GM12878 (cell line): ENCODE measurements at regions not wholly inside any gene's neighbourhood (a gene's known extent, or its start where the extent isn't known, plus 50 kb on each side); places are given as distances from the start of the nearest gene placed in this dataset.

Source experiments
- ATAC-seq: fragments of 200-7000 bp; cut with Tn5 transposase; 3 replicates; pipeline ENCODE4 v1.9.1; 2020; ENCODE audit warnings: mild to moderate bottlenecking, moderate library complexity
- BruUV-seq: library from RNA; stranded (reverse); fragments of 400-500 nt; replicated peaks from 2 replicates; lab custom pipeline; 2021; lab: Mats Ljungman, UMichigan
- CTCF ChIA-PET: fragments of 300-600 bp; sonication (Branson Sonifier 250); formaldehyde crosslinking; extraction: SDS; loops from one replicate; lab custom pipeline; 2021; ENCODE audit warnings: inconsistent platforms; lab: Yijun Ruan, JAX
- POLR2A ChIA-PET: fragments of 350-600 bp; formaldehyde crosslinking; extraction: SDS; loops from one replicate; lab custom pipeline; 2021; ENCODE audit warnings: inconsistent platforms; lab: Charles Lee
- RAD21 ChIA-PET: fragments of 300-600 bp; sonication (Branson Sonifier 250); formaldehyde crosslinking; loops from one replicate; lab custom pipeline; 2023; ENCODE audit warnings: antibody characterized with exemption; ENCODE audit not compliant: unreplicated experiment; lab: Charles Lee
- SMC1A ChIA-PET: fragments of 300-600 bp; sonication (Branson Sonifier 250); formaldehyde crosslinking; loops from one replicate; lab custom pipeline; 2023; ENCODE audit not compliant: unreplicated experiment, uncharacterized antibody; lab: Charles Lee
- DNase-seq: peaks from one replicate; pipeline ENCODE4 v3.0.0-alpha.2; 2011; ENCODE audit warnings: low read depth, low spot score
- FAIRE-seq: peaks from 3 replicates; lab custom pipeline; 2011; peaks lifted over from hg19 to GRCh38; lab: Jason Lieb, UNC
- H2AFZ ChIP-seq: 2 replicates; pipeline ENCODE4 v1.6.0; 2011; ENCODE audit warnings: low read depth, low read length, control low read depth; ENCODE audit not compliant: control insufficient read depth
- H3K27ac ChIP-seq: 2 replicates; pipeline ENCODE4 v1.5.1; 2011; ENCODE audit warnings: control low read depth; ENCODE audit not compliant: control insufficient read depth, insufficient read depth
- H3K27me3 ChIP-seq, 2 experiments: replicated peaks in 1 of 2; 2 replicates each; pipeline versions ENCODE4 v1.6.0 to v1.6.1; 2011; ENCODE audit warnings: low read length in 1 of 2; ENCODE audit not compliant: control insufficient read depth in 2 of 2, insufficient read depth in 2 of 2
- H3K36me3 ChIP-seq, 2 experiments: 2 replicates each; pipeline ENCODE4 v1.5.1; 2011; ENCODE audit warnings: low read length in 1 of 2; ENCODE audit not compliant: control insufficient read depth in 2 of 2, insufficient read depth in 2 of 2
- H3K4me1 ChIP-seq: 2 replicates; pipeline ENCODE4 v1.6.1; 2011; ENCODE audit warnings: mild to moderate bottlenecking, low read length, moderate library complexity, mixed read lengths; ENCODE audit not compliant: control insufficient read depth, insufficient read depth
- H3K4me2 ChIP-seq: 2 replicates; pipeline ENCODE4 v1.6.0; 2011; ENCODE audit warnings: control low read depth; ENCODE audit not compliant: control insufficient read depth, insufficient read depth
- H3K4me3 ChIP-seq: fragments of 200-600 bp; sonication (generic); 2 replicates; pipeline ENCODE4 v1.5.1; 2016
- H3K79me2 ChIP-seq: 2 replicates; pipeline ENCODE4 v1.6.0; 2011; ENCODE audit warnings: low read length; ENCODE audit not compliant: control insufficient read depth, insufficient read depth
- H3K9ac ChIP-seq: 2 replicates; pipeline ENCODE4 v1.8.0; 2011; ENCODE audit warnings: low read length, control low read depth, mixed read lengths; ENCODE audit not compliant: control insufficient read depth, insufficient read depth
- H3K9me3 ChIP-seq: replicated peaks from 3 replicates; pipeline ENCODE4 v1.5.1; 2011; ENCODE audit warnings: mild to moderate bottlenecking, low read length; ENCODE audit not compliant: control insufficient read depth, insufficient read depth
- H4K20me1 ChIP-seq: 2 replicates; pipeline ENCODE4 v1.6.0; 2011; ENCODE audit not compliant: control insufficient read depth, insufficient read depth
- CHD4 ChIP-seq: fragments of 200-600 bp; sonication (generic); IDR thresholded peaks from 2 replicates; pipeline ENCODE4 v1.6.1; 2016; ENCODE audit warnings: mild to moderate bottlenecking
- CREB1 ChIP-seq: IDR thresholded peaks from 2 replicates; pipeline ENCODE4 v1.6.1; 2012; ENCODE audit warnings: low read depth, mild to moderate bottlenecking, inconsistent platforms
- E2F8 ChIP-seq: fragments of 450-650 bp; IDR thresholded peaks from 2 replicates; pipeline ENCODE4 v1.6.1; 2018; ENCODE audit warnings: mild to moderate bottlenecking, low read depth, moderate library complexity; ENCODE audit not compliant: partially characterized antibody
- EGR1 ChIP-seq, 2 experiments: IDR thresholded peaks; 1 replicate in 1 of 2; 2 replicates in 1 of 2; pipeline ENCODE4 v1.6.1; 2011 to 2012; ENCODE audit warnings: low read depth in 2 of 2, low read length in 2 of 2, borderline replicate concordance in 1 of 2, mild to moderate bottlenecking in 1 of 2, moderate library complexity in 1 of 2
- FOS ChIP-seq: IDR thresholded peaks from 3 replicates; pipeline ENCODE4 v1.6.1; 2011; ENCODE audit warnings: borderline replicate concordance; ENCODE audit not compliant: insufficient read length; ENCODE audit errors: extremely low read depth
- FOXM1 ChIP-seq: IDR thresholded peaks from 2 replicates; pipeline ENCODE4 v1.6.1; 2012; ENCODE audit warnings: low read depth, mild to moderate bottlenecking, inconsistent platforms, low read length, moderate library complexity
- HDGF ChIP-seq: fragments of 450-650 bp; IDR thresholded peaks from 2 replicates; pipeline ENCODE4 v1.6.1; 2016; ENCODE audit warnings: antibody characterized with exemption
- PKNOX1 ChIP-seq: fragments of 450-650 bp; IDR thresholded peaks from 2 replicates; pipeline ENCODE4 v1.6.1; 2016; ENCODE audit warnings: mild to moderate bottlenecking
- PML ChIP-seq: IDR thresholded peaks from 2 replicates; pipeline ENCODE4 v1.6.1; 2012; ENCODE audit warnings: low read length, inconsistent platforms
- RAD51 ChIP-seq: fragments of 450-650 bp; IDR thresholded peaks from 2 replicates; pipeline ENCODE4 v1.6.1; 2016; ENCODE audit warnings: moderate library complexity, mild to moderate bottlenecking, inconsistent platforms
- RB1 ChIP-seq: fragments of 450-650 bp; formaldehyde crosslinking; IDR thresholded peaks from 2 replicates; pipeline ENCODE4 v1.6.1; 2017; ENCODE audit warnings: mild to moderate bottlenecking, borderline replicate concordance
- SKIL ChIP-seq: fragments of 450-650 bp; IDR thresholded peaks from 2 replicates; pipeline ENCODE4 v1.6.1; 2017; ENCODE audit warnings: mild to moderate bottlenecking, low read depth, inconsistent platforms; ENCODE audit not compliant: poor library complexity, severe bottlenecking
- SP1 ChIP-seq: IDR thresholded peaks from one replicate; pipeline ENCODE4 v1.6.1; 2011; ENCODE audit warnings: low read depth, low read length
- WGBS: methylation state at CpG from one replicate; pipeline ENCODE4 v1.1.6; 2016; ENCODE audit warnings: low lambda C conversion rate; ENCODE audit not compliant: insufficient replicate concordance, insufficient coverage; ENCODE audit errors: missing lambda C conversion rate; 5-methylcytosine and 5-hydroxymethylcytosine counted together
- in situ Hi-C: fragments of 300-500 bp; cut with MboI; formaldehyde crosslinking; loops from 9 replicates; pipeline ENCODE4 v1.14.3; 2018; ENCODE audit warnings: mixed read lengths
- intact Hi-C: fragments of 100-400 bp; cut with micrococcal nuclease; formaldehyde crosslinking; loops from one replicate; pipeline ENCODE4 v1.14.2; 2022; ENCODE audit not compliant: unreplicated experiment
- TF ChIP-seq, protein P1 (sequence below): fragments of 450-650 bp; IDR thresholded peaks from 2 replicates; pipeline ENCODE4 v1.6.1; 2018; ENCODE audit warnings: borderline replicate concordance, mild to moderate bottlenecking; ENCODE audit not compliant: partially characterized antibody

DNA sequence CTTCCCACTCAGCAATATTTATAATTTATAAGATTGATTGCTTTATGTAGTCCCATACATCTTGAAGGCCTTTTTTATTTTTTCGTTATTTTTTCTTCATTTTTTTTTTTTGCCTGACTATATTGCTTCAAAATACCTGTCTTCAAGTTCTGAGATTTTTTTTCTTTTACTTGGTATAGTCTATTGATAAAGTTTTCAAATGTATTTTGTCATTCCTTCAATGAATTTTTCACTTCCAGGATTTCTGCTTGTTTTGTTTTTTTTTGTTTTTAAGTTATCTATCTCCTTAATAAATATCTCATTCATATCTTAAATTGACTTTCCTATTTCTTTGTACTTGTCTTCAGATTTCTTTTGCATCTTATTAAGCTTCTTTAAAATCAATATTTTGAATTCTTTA lies 905.6 kb upstream of the CDH6 start:
- Histone ChIP-seq H2AFZ (no peak overlapping the region), H3K9me3 (no peaks in the 10 kb centered on the region; the same call in 2 of the 3 replicates), H3K27me3 (no peaks in the 10 kb centered on the region), H3K79me2 (no peaks in the 10 kb centered on the region), H3K4me1 (no peaks in the 10 kb centered on the region), H4K20me1 (no peaks in the 10 kb centered on the region), H3K27ac (no peak overlapping the region), H3K36me3 (no peaks in the 10 kb centered on the region), H3K4me2 (no peak overlapping the region), H3K9ac (no peak overlapping the region), H3K4me3 (no peak overlapping the region)
- CTCF ChIA-PET: no interaction called here
- intact Hi-C loops: no loop called here
- WGBS: 0% methylated on average over 1 of the region's 1 CpG
- in situ Hi-C loops: no loop called here
- FAIRE-seq (no peak), ATAC-seq (no peak), DNase-seq (no peak)
- TF ChIP-seq E2F8 (no peak), CHD4 (no peak), FOXM1 (no peak), EGR1 (IDR thresholded peaks at IDR 0.05; ENCODE audit: borderline replicate concordance in 1 of 2, low read depth in 2 of 2, low read length in 2 of 2) (no peak), RB1 (no peak), PKNOX1 (no peak), SKIL (no peak), HDGF (no peak), RAD51 (no peak), FOS (no peak), SP1 (no peak), PML (no peak), CREB1 (no peak)
- TF ChIP-seq, protein P1, sequence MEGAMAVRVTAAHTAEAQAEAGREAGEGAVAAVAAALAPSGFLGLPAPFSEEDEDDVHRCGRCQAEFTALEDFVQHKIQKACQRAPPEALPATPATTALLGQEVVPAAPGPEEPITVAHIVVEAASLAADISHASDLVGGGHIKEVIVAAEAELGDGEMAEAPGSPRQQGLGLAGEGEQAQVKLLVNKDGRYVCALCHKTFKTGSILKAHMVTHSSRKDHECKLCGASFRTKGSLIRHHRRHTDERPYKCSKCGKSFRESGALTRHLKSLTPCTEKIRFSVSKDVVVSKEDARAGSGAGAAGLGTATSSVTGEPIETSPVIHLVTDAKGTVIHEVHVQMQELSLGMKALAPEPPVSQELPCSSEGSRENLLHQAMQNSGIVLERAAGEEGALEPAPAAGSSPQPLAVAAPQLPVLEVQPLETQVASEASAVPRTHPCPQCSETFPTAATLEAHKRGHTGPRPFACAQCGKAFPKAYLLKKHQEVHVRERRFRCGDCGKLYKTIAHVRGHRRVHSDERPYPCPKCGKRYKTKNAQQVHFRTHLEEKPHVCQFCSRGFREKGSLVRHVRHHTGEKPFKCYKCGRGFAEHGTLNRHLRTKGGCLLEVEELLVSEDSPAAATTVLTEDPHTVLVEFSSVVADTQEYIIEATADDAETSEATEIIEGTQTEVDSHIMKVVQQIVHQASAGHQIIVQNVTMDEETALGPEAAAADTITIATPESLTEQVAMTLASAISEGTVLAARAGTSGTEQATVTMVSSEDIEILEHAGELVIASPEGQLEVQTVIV: no peak
- SMC1A ChIA-PET: no interaction called here
- RAD21 ChIA-PET: no interaction called here
- POLR2A ChIA-PET: no interaction called here
- BruUV-seq: no TSS peak
